ENCODE measurements at regions not wholly inside any gene's neighbourhood (a gene's known extent, or its start where the extent isn't known, plus 50 kb on each side); places are given as distances from the start of the nearest gene placed in this dataset.

DNA sequence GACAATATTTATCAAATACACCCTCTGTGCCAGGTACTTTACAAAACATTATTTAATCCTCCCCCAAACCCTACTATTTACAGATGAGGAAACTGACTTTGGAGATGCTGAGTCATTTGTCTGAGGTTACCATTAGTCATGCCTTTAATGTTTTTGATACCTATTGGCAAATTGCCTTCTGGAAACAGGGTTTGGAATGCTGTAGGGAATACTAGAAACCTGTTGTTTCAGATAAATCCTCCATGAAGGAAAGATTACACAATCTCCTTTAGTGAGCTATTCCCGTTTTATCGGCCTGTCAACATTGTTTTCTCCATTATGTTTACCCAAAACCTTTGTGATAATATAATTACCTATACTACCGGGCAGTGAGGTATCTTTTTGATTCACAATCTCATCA, 93.6 kb upstream of the ADGRF1 start (continued):
- TF ChIP-seq, protein P1, sequence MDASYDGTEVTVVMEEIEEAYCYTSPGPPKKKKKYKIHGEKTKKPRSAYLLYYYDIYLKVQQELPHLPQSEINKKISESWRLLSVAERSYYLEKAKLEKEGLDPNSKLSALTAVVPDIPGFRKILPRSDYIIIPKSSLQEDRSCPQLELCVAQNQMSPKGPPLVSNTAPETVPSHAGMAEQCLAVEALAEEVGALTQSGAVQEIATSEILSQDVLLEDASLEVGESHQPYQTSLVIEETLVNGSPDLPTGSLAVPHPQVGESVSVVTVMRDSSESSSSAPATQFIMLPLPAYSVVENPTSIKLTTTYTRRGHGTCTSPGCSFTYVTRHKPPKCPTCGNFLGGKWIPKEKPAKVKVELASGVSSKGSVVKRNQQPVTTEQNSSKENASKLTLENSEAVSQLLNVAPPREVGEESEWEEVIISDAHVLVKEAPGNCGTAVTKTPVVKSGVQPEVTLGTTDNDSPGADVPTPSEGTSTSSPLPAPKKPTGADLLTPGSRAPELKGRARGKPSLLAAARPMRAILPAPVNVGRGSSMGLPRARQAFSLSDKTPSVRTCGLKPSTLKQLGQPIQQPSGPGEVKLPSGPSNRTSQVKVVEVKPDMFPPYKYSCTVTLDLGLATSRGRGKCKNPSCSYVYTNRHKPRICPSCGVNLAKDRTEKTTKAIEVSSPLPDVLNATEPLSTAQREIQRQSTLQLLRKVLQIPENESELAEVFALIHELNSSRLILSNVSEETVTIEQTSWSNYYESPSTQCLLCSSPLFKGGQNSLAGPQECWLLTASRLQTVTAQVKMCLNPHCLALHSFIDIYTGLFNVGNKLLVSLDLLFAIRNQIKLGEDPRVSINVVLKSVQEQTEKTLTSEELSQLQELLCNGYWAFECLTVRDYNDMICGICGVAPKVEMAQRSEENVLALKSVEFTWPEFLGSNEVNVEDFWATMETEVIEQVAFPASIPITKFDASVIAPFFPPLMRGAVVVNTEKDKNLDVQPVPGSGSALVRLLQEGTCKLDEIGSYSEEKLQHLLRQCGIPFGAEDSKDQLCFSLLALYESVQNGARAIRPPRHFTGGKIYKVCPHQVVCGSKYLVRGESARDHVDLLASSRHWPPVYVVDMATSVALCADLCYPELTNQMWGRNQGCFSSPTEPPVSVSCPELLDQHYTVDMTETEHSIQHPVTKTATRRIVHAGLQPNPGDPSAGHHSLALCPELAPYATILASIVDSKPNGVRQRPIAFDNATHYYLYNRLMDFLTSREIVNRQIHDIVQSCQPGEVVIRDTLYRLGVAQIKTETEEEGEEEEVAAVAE (CRISPR knock-in tag; IDR thresholded peaks at IDR 0.05; ENCODE audit: borderline replicate concordance) = 0 out of 2 replicates have a peak, but pooled peaks have one; percentile 43
- peak; percentile 96 for TF ChIP-seq HMG20A (CRISPR knock-in tag; IDR thresholded peaks at IDR 0.05; ENCODE audit: borderline replicate concordance)
- no peak for TF ChIP-seq HMGA1 (CRISPR knock-in tag; conservative IDR thresholded peaks at IDR 0.05)
- peak; percentile 46; the same call in 1 of the 2 replicates for TF ChIP-seq THAP11 (CRISPR knock-in tag; IDR thresholded peaks at IDR 0.05)
- TF ChIP-seq, protein P2, sequence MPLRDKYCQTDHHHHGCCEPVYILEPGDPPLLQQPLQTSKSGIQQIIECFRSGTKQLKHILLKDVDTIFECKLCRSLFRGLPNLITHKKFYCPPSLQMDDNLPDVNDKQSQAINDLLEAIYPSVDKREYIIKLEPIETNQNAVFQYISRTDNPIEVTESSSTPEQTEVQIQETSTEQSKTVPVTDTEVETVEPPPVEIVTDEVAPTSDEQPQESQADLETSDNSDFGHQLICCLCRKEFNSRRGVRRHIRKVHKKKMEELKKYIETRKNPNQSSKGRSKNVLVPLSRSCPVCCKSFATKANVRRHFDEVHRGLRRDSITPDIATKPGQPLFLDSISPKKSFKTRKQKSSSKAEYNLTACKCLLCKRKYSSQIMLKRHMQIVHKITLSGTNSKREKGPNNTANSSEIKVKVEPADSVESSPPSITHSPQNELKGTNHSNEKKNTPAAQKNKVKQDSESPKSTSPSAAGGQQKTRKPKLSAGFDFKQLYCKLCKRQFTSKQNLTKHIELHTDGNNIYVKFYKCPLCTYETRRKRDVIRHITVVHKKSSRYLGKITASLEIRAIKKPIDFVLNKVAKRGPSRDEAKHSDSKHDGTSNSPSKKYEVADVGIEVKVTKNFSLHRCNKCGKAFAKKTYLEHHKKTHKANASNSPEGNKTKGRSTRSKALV (CRISPR knock-in tag; IDR thresholded peaks at IDR 0.05) = no peak
- no peak for TF ChIP-seq PTBP1 (IDR thresholded peaks at IDR 0.05; ENCODE audit: low read depth, low read length, poor library complexity, severe bottlenecking)
- TF ChIP-seq, protein P3, sequence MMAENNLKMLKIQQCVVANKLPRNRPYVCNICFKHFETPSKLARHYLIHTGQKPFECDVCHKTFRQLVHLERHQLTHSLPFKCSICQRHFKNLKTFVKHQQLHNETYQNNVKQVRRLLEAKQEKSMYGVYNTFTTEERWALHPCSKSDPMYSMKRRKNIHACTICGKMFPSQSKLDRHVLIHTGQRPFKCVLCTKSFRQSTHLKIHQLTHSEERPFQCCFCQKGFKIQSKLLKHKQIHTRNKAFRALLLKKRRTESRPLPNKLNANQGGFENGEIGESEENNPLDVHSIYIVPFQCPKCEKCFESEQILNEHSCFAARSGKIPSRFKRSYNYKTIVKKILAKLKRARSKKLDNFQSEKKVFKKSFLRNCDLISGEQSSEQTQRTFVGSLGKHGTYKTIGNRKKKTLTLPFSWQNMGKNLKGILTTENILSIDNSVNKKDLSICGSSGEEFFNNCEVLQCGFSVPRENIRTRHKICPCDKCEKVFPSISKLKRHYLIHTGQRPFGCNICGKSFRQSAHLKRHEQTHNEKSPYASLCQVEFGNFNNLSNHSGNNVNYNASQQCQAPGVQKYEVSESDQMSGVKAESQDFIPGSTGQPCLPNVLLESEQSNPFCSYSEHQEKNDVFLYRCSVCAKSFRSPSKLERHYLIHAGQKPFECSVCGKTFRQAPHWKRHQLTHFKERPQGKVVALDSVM (CRISPR knock-in tag; IDR thresholded peaks at IDR 0.05) = no peak
- TF ChIP-seq ELF1 (CRISPR knock-in tag; IDR thresholded peaks at IDR 0.05) = no peak; the same call in 1 of the 2 replicates
- peak; percentile 71; the same call in 1 of the 2 replicates for TF ChIP-seq SP140L (CRISPR knock-in tag; IDR thresholded peaks at IDR 0.05; ENCODE audit: borderline replicate concordance)
- TF ChIP-seq RFXAP (CRISPR knock-in tag; IDR thresholded peaks at IDR 0.05; ENCODE audit: borderline replicate concordance) = no peak
- 0 out of 2 replicates have a peak, but pooled peaks have one; percentile 56 for TF ChIP-seq JUN (CRISPR knock-in tag; IDR thresholded peaks at IDR 0.05)
- peak; percentile 83 for TF ChIP-seq KAT8 (CRISPR knock-in tag; IDR thresholded peaks at IDR 0.05)
- TF ChIP-seq ZNF263 (CRISPR knock-in tag; IDR thresholded peaks at IDR 0.05) = no peak
- TF ChIP-seq, protein P4, sequence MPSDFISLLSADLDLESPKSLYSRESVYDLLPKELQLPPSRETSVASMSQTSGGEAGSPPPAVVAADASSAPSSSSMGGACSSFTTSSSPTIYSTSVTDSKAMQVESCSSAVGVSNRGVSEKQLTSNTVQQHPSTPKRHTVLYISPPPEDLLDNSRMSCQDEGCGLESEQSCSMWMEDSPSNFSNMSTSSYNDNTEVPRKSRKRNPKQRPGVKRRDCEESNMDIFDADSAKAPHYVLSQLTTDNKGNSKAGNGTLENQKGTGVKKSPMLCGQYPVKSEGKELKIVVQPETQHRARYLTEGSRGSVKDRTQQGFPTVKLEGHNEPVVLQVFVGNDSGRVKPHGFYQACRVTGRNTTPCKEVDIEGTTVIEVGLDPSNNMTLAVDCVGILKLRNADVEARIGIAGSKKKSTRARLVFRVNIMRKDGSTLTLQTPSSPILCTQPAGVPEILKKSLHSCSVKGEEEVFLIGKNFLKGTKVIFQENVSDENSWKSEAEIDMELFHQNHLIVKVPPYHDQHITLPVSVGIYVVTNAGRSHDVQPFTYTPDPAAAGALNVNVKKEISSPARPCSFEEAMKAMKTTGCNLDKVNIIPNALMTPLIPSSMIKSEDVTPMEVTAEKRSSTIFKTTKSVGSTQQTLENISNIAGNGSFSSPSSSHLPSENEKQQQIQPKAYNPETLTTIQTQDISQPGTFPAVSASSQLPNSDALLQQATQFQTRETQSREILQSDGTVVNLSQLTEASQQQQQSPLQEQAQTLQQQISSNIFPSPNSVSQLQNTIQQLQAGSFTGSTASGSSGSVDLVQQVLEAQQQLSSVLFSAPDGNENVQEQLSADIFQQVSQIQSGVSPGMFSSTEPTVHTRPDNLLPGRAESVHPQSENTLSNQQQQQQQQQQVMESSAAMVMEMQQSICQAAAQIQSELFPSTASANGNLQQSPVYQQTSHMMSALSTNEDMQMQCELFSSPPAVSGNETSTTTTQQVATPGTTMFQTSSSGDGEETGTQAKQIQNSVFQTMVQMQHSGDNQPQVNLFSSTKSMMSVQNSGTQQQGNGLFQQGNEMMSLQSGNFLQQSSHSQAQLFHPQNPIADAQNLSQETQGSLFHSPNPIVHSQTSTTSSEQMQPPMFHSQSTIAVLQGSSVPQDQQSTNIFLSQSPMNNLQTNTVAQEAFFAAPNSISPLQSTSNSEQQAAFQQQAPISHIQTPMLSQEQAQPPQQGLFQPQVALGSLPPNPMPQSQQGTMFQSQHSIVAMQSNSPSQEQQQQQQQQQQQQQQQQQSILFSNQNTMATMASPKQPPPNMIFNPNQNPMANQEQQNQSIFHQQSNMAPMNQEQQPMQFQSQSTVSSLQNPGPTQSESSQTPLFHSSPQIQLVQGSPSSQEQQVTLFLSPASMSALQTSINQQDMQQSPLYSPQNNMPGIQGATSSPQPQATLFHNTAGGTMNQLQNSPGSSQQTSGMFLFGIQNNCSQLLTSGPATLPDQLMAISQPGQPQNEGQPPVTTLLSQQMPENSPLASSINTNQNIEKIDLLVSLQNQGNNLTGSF (CRISPR knock-in tag; IDR thresholded peaks at IDR 0.05) = no peak
- TF ChIP-seq GPN1 (CRISPR knock-in tag; IDR thresholded peaks at IDR 0.05; ENCODE audit: borderline replicate concordance) = no peak
- TF ChIP-seq RBM39 (IDR thresholded peaks at IDR 0.05; ENCODE audit: low read depth, low read length, poor library complexity, severe bottlenecking) = no peak
- TF ChIP-seq MIER2 (CRISPR knock-in tag; IDR thresholded peaks at IDR 0.05) = no peak
- no peak for TF ChIP-seq ZNF225 (CRISPR knock-in tag; IDR thresholded peaks at IDR 0.05)
